ENCODE measurements at regions not wholly inside any gene's neighbourhood (a gene's known extent, or its start where the extent isn't known, plus 50 kb on each side); places are given as distances from the start of the nearest gene placed in this dataset.

DNA sequence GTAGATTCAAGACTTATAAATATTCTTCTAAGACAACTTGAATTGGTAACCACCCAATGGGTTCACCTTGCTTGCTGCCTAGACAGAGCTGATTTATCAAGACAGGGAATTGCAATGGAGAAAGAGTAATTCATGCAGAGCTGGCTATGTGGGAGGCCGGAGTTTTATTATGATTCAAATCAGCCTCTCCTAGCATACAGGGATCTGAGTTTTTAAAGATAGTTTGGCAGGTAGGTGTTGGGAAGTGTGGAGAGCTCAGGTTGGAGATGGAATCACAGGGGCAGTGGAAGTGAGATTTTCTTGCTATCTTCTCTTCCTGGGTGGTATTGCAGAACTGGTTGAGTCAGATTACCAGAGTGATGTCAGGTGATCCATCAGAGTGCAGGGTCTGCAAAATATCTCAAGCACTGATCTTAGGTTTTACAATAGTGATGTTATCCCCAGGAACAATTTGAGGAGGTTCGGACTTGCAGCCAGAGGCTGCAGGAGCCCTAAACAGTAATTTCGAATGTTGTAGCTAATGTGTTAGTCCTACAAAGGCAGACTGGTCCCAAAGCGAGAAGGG is 1448.6 kb upstream of the RAG2 start:
- intact Hi-C loops (cut with DNase I), result no loop called here
- H3K36me3 ChIP-seq, result no peaks in the 10 kb centered on the region
- no peaks in the 10 kb centered on the region for H3K9me3 ChIP-seq
- WGBS, 2 donors, result 88 to 90% methylated on average over 4 of the region's 4 CpGs
- H3K4me3 ChIP-seq (replicated peaks in 1 of 3), result no peak overlapping the region
- H3K27me3 ChIP-seq, result no peaks in the 10 kb centered on the region
- no peak for DNase-seq
- no peaks in the 10 kb centered on the region for H3K4me1 ChIP-seq
- H3K27ac ChIP-seq, result no peak overlapping the region
- TF ChIP-seq POLR2A (IDR thresholded peaks at IDR 0.05), result no peak

DNA sequence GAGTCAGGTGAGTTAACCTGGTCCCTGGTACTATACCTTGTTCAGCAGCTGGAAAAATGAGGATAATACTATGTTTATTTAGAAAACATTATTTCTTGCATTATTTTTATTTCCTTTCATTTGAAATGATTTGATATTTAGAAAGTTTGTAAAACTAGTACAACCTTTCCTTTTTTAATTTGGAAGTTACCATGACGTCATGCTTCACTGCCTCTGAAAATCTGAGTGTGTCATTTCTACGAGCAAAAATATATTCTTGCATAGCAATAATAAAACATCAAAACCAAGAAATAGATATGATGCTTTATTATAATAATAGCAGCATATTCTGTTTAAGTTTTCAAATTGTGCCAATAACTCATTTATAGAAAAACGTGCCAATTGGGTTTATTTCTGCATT is 1445.0 kb upstream of the RAG2 start:
- H3K4me1 ChIP-seq, result no peaks in the 10 kb centered on the region
- DNase-seq, result no peak
- H3K9me3 ChIP-seq, result no peaks in the 10 kb centered on the region
- no peak overlapping the region for H3K4me3 ChIP-seq (replicated peaks in 1 of 3)
- WGBS, 2 donors, result 70 to 78% methylated on average over 3 of the region's 3 CpGs
- H3K27ac ChIP-seq, result no peak overlapping the region
- TF ChIP-seq, protein P1, sequence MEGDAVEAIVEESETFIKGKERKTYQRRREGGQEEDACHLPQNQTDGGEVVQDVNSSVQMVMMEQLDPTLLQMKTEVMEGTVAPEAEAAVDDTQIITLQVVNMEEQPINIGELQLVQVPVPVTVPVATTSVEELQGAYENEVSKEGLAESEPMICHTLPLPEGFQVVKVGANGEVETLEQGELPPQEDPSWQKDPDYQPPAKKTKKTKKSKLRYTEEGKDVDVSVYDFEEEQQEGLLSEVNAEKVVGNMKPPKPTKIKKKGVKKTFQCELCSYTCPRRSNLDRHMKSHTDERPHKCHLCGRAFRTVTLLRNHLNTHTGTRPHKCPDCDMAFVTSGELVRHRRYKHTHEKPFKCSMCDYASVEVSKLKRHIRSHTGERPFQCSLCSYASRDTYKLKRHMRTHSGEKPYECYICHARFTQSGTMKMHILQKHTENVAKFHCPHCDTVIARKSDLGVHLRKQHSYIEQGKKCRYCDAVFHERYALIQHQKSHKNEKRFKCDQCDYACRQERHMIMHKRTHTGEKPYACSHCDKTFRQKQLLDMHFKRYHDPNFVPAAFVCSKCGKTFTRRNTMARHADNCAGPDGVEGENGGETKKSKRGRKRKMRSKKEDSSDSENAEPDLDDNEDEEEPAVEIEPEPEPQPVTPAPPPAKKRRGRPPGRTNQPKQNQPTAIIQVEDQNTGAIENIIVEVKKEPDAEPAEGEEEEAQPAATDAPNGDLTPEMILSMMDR (IDR thresholded peaks at IDR 0.05), result no peak
- no peak for TF ChIP-seq POLR2A (IDR thresholded peaks at IDR 0.05)
- intact Hi-C loops (cut with DNase I), result no loop called here
- H3K27me3 ChIP-seq, result no peaks in the 10 kb centered on the region
- no peaks in the 10 kb centered on the region for H3K36me3 ChIP-seq

DNA sequence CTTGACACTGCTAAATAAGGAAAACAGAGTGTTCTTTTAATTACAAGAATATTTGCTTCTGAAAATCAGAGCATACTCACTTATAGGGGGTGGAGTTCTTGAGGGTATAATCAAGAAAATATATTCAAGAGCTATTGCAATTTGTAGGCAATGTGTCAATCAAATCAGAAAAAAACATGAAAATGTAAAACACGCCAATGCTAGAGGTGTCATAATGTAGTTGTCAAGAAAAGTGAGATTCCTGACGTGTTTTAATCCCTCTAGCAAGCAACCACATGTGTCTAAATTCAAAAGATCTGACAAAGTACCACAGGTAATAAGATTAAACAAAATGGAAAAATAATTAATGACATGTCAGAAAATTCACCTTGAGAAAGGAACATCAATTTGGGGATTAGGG is 1440.7 kb upstream of the RAG2 start:
- Histone ChIP-seq H3K4me1 (no peaks in the 10 kb centered on the region), H3K27ac (no peak overlapping the region), H3K9me3 (no peaks in the 10 kb centered on the region), H3K4me3 (replicated peaks in 1 of 3) (no peak overlapping the region), H3K36me3 (no peaks in the 10 kb centered on the region), H3K27me3 (no peaks in the 10 kb centered on the region)
- intact Hi-C loops (cut with DNase I), result no loop called here
- TF ChIP-seq, protein P1 (IDR thresholded peaks at IDR 0.05), result no peak
- TF ChIP-seq POLR2A (IDR thresholded peaks at IDR 0.05), result no peak
- no peak for DNase-seq
- 87 to 88% methylated on average over 2 of the region's 2 CpGs for WGBS, 2 donors

DNA sequence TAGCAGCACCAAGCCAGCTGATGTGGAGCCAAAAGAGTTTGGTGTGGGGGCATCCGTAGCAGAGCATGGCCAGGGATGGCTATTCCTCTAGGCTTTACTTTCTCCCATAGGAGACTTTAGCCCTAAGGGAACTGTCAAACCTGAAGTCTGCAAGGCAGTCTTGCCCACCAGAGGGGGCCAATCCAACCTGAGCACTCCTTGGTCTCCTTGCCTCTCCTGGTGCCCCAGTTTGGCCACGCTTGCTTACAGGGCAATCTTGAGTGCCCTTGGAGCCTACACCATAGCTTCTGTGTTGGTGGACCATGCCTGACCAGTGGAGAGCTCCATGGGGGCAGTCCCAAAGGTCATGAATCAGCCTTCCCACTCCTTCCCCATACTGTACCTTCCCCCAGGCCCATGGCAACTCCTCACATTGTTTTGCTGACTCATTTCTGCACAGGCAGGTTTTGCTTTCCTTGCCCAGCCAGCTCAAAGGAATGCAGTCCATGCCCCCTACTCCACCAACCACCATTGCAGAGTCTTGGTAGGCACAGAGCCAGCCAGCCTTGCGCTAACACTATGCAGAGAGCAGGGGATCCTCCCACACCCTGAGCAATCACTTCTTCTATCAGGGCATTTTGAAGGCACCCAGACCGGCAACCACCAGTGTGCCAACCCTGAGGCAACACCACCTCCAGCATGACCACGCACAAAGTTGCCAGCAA is 1421.2 kb upstream of the RAG2 start:
- no peak for DNase-seq
- WGBS, 2 donors, result 94 to 100% methylated on average over 3 to 5 of the region's 5 CpGs
- H3K4me3 ChIP-seq (replicated peaks in 1 of 3), result no peak overlapping the region
- H3K4me1 ChIP-seq, result no peaks in the 10 kb centered on the region
- TF ChIP-seq, protein P1 (IDR thresholded peaks at IDR 0.05), result no peak
- no peak for TF ChIP-seq POLR2A (IDR thresholded peaks at IDR 0.05)
- H3K36me3 ChIP-seq, result no peaks in the 10 kb centered on the region
- no peak overlapping the region for H3K27ac ChIP-seq
- H3K9me3 ChIP-seq, result no peaks in the 10 kb centered on the region
- intact Hi-C loops (cut with DNase I), result no loop called here
- no peaks in the 10 kb centered on the region for H3K27me3 ChIP-seq

DNA sequence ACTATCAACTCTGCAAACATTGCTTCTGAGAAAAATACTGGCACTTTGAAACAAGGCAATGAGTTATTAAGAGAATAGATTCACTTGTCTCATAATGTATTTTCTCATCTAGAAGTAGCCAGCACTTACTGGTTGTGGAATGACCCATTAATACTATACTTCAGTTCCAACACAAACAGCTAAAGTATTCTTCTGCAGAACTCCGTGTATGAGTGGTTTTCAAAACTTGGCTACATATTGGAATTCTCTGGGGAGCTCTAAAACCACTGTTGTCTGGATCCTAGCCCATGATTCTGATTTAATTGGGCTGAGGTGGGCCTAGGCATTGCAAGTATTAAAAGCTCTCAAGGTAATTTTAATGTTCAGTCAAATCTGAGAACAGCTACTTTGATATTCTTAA is 1416.4 kb upstream of the RAG2 start:
- no peaks in the 10 kb centered on the region for H3K4me1 ChIP-seq
- H3K27me3 ChIP-seq, result no peaks in the 10 kb centered on the region
- TF ChIP-seq POLR2A (IDR thresholded peaks at IDR 0.05), result no peak
- TF ChIP-seq, protein P1 (IDR thresholded peaks at IDR 0.05), result no peak
- DNase-seq, result no peak
- H3K36me3 ChIP-seq, result no peaks in the 10 kb centered on the region
- intact Hi-C loops (cut with DNase I), result no loop called here
- WGBS, 2 donors, result 4 to 12% methylated on average over 1 of the region's 1 CpG
- no peak overlapping the region for H3K27ac ChIP-seq
- no peaks in the 10 kb centered on the region for H3K9me3 ChIP-seq
- H3K4me3 ChIP-seq (replicated peaks in 1 of 3), result no peak overlapping the region
